Large intestine (tissue), 3 donors: ENCODE measurements at regions not wholly inside any gene's neighbourhood (a gene's known extent, or its start where the extent isn't known, plus 50 kb on each side); places are given as distances from the start of the nearest gene placed in this dataset.
"Not testable (repeated sequence)": the region's sequence is repeated elsewhere in the genome, so short reads cannot be mapped to it uniquely, and the experiment has no call there.

Experiments used
- DNase-seq, 2 donors: peaks; one replicate each; pipeline versions ENCODE4 v3.0.0 to v3.0.0-alpha.2; 2013
- H3K27ac ChIP-seq: one replicate; pipeline ENCODE4 v1.5.1; 2013; ENCODE audit warnings: low read length
- H3K27me3 ChIP-seq: 2 replicates; pipeline ENCODE4 v1.6.1; 2013; ENCODE audit warnings: low read length; ENCODE audit not compliant: control insufficient read depth, insufficient read depth
- H3K36me3 ChIP-seq: 2 replicates; pipeline ENCODE4 v1.6.1; 2013; ENCODE audit warnings: low read length; ENCODE audit not compliant: control insufficient read depth, insufficient read depth
- H3K4me1 ChIP-seq: one replicate; pipeline ENCODE4 v1.6.1; 2013; ENCODE audit warnings: low read length; ENCODE audit not compliant: control insufficient read depth, insufficient read depth
- H3K4me3 ChIP-seq: one replicate; pipeline ENCODE4 v1.5.1; 2013; ENCODE audit warnings: low read length
- H3K9me3 ChIP-seq: one replicate; pipeline ENCODE4 v1.6.1; 2013; ENCODE audit warnings: mild to moderate bottlenecking, low read depth, low read length, moderate library complexity; ENCODE audit not compliant: control insufficient read depth
- WGBS: methylation state at CpG from one replicate; pipeline ENCODE4 v1.1.5; 2013; ENCODE audit warnings: low lambda C conversion rate; ENCODE audit not compliant: insufficient coverage; 5-methylcytosine and 5-hydroxymethylcytosine counted together

DNA sequence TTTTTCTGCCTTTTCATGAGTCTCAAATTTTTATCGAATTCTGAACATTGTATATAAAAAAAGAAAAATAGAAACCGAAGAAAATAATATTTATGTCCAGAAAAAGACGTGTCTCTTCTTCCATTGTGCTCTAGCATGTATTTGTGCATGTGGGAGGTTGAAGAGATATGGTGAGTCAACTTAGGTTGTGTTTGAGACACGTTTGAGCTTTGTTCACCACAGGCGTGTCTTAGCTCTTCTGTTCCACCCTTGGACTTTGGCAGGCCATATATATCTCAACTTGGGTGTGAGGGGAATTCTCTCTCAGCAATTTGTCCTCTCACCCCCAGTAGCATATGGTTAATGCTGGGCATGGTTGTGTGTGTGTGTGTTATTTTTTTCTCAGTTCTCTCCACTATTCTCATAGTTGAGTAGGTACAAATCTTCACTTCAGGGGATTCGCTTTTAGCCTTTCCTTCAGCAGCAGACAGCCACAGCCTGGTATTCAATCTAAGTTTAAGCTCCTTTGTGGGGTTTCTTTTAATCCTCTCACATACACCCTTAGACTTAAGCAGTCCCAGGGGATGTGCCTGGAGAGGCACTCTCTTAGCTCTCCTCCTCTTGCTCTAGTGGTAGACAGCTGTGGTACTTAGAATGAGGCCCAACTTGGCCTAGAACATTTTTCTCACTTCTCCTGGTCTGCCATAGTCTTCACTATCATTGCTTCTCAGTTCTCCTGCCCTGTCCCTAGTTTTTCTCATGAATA is 286.5 kb upstream of the RBMS3 start:
- DNase-seq, result no peak

DNA sequence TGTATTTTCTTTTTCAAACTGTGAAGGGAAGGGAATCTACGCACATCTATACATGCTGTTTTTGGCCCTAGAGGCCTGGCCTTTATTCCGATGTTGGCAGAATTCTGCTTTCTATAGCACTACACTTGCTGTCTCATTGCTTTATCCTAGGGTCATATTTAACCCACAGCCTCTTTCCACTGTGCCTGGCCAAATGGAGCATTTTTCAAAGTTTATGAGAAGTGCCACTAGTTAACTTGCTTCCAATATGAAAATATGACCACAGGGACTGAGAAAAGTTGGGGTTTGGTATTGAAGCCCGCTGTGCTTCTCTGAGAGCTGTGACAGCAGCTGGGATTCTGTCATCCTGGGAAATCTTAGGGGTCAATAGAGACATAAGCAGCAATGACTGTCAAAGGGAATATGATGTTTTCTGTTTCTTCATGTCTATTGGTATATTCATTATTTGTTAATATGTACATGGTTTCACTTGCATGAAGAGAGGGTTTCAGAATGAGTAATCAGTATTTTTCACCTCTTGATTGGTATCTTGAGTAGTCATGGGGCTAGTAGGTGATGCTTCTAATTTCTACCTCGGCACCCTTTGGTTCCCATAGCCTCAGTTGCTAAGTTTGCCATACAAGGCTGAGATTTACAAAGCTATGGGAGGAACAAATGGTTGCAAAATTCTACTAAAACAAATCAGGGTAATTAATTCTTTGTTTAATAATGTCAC is 275.8 kb upstream of the RBMS3 start:
- H3K4me1 ChIP-seq, result no peaks in the 10 kb centered on the region
- no peak for DNase-seq
- whole genome bisulfite sequencing, result 86% methylated on average over 1 of the region's 4 CpGs
- H3K27ac ChIP-seq, result no peak overlapping the region
- no peaks in the 10 kb centered on the region for H3K27me3 ChIP-seq
- H3K36me3 ChIP-seq, result no peaks in the 10 kb centered on the region
- H3K9me3 ChIP-seq, result no peaks in the 10 kb centered on the region
- H3K4me3 ChIP-seq, result no peak overlapping the region

More for the DNA sequence above, 286.5 kb upstream of the RBMS3 start:
- no peaks in the 10 kb centered on the region for H3K9me3 ChIP-seq
- WGBS, result 82% methylated on average over 3 of the region's 6 CpGs
- no peak overlapping the region for H3K4me3 ChIP-seq
- H3K27me3 ChIP-seq, result no peaks in the 10 kb centered on the region
- no peak overlapping the region for H3K27ac ChIP-seq
- H3K36me3 ChIP-seq, result no peaks in the 10 kb centered on the region
- no peaks in the 10 kb centered on the region for H3K4me1 ChIP-seq

DNA sequence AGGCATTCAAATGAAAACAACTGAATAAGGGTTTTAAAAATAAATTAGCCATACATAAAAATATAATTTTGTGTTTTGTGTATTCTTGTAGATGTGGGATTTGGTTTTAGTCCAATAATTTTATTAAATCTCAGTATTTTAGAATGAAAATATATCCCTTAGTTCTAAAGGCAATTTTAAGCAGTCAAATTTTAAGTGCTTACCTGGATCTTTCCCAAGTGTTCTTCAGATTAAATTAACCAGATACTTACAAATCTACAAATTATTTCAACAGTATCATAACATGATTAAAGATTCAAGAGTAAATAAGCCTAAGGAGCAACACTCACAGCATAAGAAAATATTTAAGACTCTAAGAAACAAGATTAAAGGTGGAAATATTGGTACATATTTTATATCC is 275.0 kb upstream of the RBMS3 start:
- Histone ChIP-seq H3K4me1 (no peaks in the 10 kb centered on the region), H3K27ac (no peak overlapping the region), H3K9me3 (no peaks in the 10 kb centered on the region), H3K36me3 (no peaks in the 10 kb centered on the region), H3K27me3 (no peaks in the 10 kb centered on the region), H3K4me3 (no peak overlapping the region)
- no peak for DNase-seq

DNA sequence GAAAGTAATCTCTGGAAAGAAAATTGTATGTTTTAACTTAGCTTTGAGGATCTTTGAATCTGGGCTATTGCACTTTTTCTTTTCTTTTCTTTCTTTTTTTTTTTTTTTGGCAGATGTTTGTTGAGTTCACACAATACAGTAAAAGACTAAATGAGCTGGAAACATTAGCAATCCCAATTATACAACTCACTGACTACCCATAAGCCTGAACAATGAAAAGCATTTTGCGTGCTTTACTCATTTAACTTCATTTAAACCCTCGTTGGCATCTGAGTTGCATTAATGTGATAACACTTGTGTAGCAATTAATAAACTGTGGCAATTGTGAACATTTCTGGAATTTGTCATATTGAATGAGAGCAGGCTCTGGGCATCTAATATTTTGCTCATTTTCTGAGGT is 269.4 kb upstream of the RBMS3 start:
- H3K4me1 ChIP-seq, result no peaks in the 10 kb centered on the region
- no peaks in the 10 kb centered on the region for H3K27me3 ChIP-seq
- no peaks in the 10 kb centered on the region for H3K9me3 ChIP-seq
- no peak for DNase-seq
- 57% methylated on average over 1 of the region's 2 CpGs for WGBS
- H3K27ac ChIP-seq, result no peak overlapping the region
- no peak overlapping the region for H3K4me3 ChIP-seq
- H3K36me3 ChIP-seq, result no peaks in the 10 kb centered on the region

DNA sequence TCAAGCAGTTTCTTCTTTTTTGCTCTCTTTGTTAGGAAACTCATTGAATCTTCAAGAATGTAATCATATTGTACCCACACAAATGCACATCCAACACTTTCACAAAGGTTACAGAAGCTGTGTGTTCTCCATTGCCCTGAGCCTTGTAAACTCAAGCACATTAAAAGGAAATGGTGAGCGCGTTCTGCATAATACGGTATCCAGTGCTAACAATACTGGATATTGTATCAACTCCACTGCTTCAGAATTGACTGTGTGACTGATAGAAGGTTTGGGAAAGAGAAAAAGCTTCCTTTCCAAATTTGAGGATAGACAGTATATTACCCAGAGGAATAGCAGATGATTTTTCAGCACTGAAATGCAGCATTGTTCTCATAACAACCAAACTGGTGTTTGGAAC is 268.9 kb upstream of the RBMS3 start:
- H3K9me3 ChIP-seq, result no peaks in the 10 kb centered on the region

DNA sequence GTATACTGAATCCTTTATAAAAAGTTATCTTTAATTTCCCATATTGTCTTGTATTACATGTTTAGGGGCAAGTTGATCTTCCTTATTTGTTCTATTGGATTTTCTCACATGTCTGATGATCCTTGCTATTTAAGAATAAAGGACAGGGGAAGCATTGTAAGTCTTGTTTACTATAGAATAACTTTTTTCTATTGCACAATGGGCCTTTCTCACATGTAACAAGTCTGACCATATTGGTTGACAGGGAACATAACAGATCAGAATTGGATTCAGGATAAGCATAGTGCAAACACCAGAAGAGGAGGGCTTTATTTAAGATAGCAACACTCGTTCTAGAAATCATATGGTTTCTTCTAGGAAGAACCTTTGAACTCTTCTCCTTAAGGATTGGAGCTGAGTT is 257.9 kb upstream of the RBMS3 start:
- H3K36me3 ChIP-seq, result no peaks in the 10 kb centered on the region
- no peaks in the 10 kb centered on the region for H3K27me3 ChIP-seq
- no peak for DNase-seq
- H3K4me1 ChIP-seq, result no peaks in the 10 kb centered on the region
- no peaks in the 10 kb centered on the region for H3K9me3 ChIP-seq
- no peak overlapping the region for H3K27ac ChIP-seq
- H3K4me3 ChIP-seq, result no peak overlapping the region
- WGBS, result no CpG with 5 or more reads among the region's 1 CpG

More for the DNA sequence above, 268.9 kb upstream of the RBMS3 start:
- DNase-seq, result no peak
- H3K27ac ChIP-seq, result no peak overlapping the region
- no peaks in the 10 kb centered on the region for H3K27me3 ChIP-seq
- WGBS, result 100% methylated on average over 3 of the region's 3 CpGs
- H3K4me3 ChIP-seq, result no peak overlapping the region
- no peaks in the 10 kb centered on the region for H3K4me1 ChIP-seq
- no peaks in the 10 kb centered on the region for H3K36me3 ChIP-seq

DNA sequence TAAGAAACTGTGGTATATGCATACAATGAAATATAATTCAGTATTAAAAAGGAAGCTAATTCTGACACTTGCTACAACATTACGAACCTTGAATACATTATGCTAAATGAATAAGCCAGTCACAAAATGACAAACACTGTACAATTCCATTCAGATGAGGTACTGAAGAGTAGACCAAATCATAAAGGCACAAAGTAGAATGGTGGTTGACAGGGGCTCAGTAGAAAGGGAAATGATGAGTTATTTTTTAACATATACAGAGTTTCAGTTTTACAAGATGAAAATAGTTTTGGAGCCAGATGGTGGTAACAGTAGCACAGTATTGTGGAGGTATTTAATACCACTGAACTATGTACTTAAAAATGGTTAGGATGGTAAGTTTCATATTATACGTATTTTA is 254.6 kb upstream of the RBMS3 start:
- 100% methylated on average over 1 of the region's 2 CpGs for WGBS
- DNase-seq, result no peak

DNA sequence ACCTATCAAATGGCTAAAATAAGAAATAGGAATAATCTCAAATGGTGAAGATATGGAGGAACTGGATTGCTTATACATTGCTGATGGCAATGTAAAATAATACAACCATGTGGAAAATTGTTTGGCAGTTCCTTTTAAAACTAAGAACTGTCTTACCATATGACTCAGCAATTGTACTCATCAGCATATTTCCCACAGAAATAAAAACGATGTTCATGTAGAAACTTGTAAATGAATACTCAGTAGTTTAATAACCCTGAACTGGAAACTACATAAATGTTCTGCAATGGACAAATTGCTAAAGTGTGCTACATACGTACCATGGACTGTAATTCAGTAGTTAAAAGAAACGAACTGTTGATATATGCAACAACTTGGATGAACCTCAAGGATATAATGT is 253.9 kb upstream of the RBMS3 start:
- no peaks in the 10 kb centered on the region for H3K4me1 ChIP-seq
- H3K27me3 ChIP-seq, result no peaks in the 10 kb centered on the region
- no peaks in the 10 kb centered on the region for H3K9me3 ChIP-seq
- no peaks in the 10 kb centered on the region for H3K36me3 ChIP-seq
- H3K4me3 ChIP-seq, result no peak overlapping the region
- no peak overlapping the region for H3K27ac ChIP-seq
- DNase-seq, result no peak
- WGBS, result 95% methylated on average over 2 of the region's 3 CpGs

More for the DNA sequence above, 254.6 kb upstream of the RBMS3 start:
- Histone ChIP-seq H3K27ac (no peak overlapping the region), H3K9me3 (no peaks in the 10 kb centered on the region), H3K4me1 (no peaks in the 10 kb centered on the region), H3K36me3 (no peaks in the 10 kb centered on the region), H3K4me3 (no peak overlapping the region), H3K27me3 (no peaks in the 10 kb centered on the region)

DNA sequence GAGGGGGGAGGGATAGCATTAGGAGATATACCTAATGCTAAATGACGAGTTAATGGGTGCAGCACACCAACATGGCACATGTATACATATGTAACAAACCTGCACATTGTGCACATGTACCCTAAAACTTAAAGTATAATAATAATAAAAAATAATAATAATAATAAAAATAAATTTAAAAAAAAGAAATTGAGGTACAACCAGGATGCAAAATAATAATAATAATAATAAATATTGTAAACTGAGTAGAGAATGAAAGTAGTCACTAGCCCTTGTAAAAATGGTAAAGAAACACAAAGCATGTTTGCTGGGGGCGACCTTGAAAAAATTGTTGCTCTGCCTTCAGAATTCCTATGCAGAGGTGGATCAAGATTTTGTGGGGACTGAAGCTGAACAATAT is 249.7 kb upstream of the RBMS3 start:
- not testable (repeated sequence) for H3K4me1 ChIP-seq, H3K4me3 ChIP-seq, H3K27ac ChIP-seq, H3K9me3 ChIP-seq, H3K27me3 ChIP-seq, DNase-seq, H3K36me3 ChIP-seq
- no CpG with 5 or more reads among the region's 2 CpGs for WGBS

DNA sequence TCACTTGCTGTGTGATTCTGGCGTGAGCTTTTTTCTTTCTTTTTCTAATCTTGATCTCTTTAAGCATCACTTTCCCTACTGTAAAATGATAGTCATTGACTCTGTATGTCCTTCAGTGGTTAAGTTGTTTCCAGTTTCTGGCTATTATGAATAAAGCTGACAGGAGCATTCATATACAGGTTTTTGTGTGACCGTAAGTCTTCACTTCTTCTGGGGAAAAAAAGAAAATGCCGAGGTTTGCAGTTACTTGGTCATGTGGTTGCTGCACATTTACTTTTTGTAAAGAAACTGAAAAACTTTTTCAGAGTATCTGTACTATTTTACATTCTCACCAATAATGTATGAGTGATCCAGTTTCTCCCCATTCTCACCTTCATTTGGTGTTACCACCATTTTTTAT is 247.4 kb upstream of the RBMS3 start:
- Histone ChIP-seq H3K27ac (no peak overlapping the region), H3K36me3 (no peaks in the 10 kb centered on the region), H3K9me3 (no peaks in the 10 kb centered on the region), H3K27me3 (no peaks in the 10 kb centered on the region), H3K4me3 (no peak overlapping the region), H3K4me1 (no peaks in the 10 kb centered on the region)
- no peak for DNase-seq
- 86% methylated on average over 1 of the region's 3 CpGs for WGBS

DNA sequence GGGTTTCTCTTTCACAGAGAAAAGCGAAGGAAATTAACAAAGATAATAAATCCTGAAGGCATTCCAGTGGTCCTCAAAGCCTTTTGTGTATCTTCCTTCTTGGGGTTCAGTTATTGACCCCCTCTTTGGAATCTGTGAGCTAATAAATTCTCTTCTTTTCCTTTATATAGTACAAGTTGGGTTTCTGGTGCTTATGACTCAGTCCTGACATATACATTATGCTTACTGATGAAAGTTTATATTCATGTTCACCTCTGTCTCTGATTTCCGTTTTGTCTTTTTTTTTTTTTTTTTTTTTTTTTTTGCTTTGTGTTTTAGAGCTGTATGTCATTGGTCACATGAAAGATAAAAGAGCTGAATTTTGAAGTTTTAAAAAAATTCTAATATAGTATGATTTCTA is 230.7 kb upstream of the RBMS3 start:
- 90% methylated on average over 2 of the region's 2 CpGs for WGBS
- Histone ChIP-seq H3K27me3 (no peaks in the 10 kb centered on the region), H3K4me3 (no peak overlapping the region), H3K27ac (no peak overlapping the region), H3K4me1 (no peaks in the 10 kb centered on the region), H3K36me3 (no peaks in the 10 kb centered on the region), H3K9me3 (no peaks in the 10 kb centered on the region)
- DNase-seq, result no peak
